SJSA1 (cell line): ENCODE measurements at regions not wholly inside any gene's neighbourhood (a gene's known extent, or its start where the extent isn't known, plus 50 kb on each side); places are given as distances from the start of the nearest gene placed in this dataset.

Experiments used
- DNase-seq, 2 experiments: peaks; one replicate each; pipeline ENCODE4 v3.0.0-alpha.2; 2015 to 2020; ENCODE audit warnings: low spot score in 2 of 2, low read depth in 1 of 2
- H3K27ac ChIP-seq: fragments of 250-450 bp; sonication (Bioruptor Pico); 2 replicates; pipeline ENCODE4 v1.5.1; 2020; ENCODE audit warnings: mild to moderate bottlenecking, moderate library complexity
- H3K27me3 ChIP-seq: fragments of 250-450 bp; sonication (Bioruptor Pico); replicated peaks from 2 replicates; pipeline ENCODE4 v1.5.1; 2020; ENCODE audit warnings: mild to moderate bottlenecking, moderate library complexity
- H3K36me3 ChIP-seq: fragments of 250-450 bp; sonication (Bioruptor Pico); 2 replicates; pipeline ENCODE4 v1.5.1; 2020; ENCODE audit warnings: mild to moderate bottlenecking
- H3K4me1 ChIP-seq: fragments of 250-450 bp; sonication (Bioruptor Pico); replicated peaks from 2 replicates; pipeline ENCODE4 v1.6.1; 2021; ENCODE audit warnings: mild to moderate bottlenecking
- H3K4me3 ChIP-seq: fragments of 250-450 bp; sonication (Bioruptor Pico); 2 replicates; pipeline ENCODE4 v1.5.1; 2020; ENCODE audit warnings: mild to moderate bottlenecking
- H3K9me3 ChIP-seq: fragments of 250-450 bp; sonication (Bioruptor Pico); replicated peaks from 2 replicates; pipeline ENCODE4 v1.5.1; 2020; ENCODE audit warnings: mild to moderate bottlenecking

DNA sequence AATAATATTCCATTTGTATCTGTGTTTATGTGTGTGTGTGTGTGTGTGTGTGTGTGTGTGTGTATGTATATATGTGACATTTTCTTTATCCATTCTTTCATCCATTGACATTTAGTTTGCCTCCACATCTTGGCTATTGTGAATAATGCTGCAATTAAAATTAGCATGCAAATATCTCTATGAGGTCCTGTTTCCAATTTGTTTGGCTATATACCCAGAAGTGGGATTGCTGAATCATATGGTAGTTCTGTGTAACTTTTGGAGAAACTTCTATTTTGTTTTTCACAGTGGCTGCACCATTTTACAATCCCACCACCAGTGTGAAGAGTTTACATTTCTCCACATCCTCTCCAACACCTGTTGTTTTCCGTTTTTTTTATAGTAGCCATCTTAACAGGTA is 53.1 kb downstream of the CH25H start:
- Histone ChIP-seq H3K4me3 (no peak overlapping the region), H3K27me3 (no peaks in the 10 kb centered on the region), H3K36me3 (no peaks in the 10 kb centered on the region), H3K4me1 (no peaks in the 10 kb centered on the region), H3K9me3 (no peaks in the 10 kb centered on the region), H3K27ac (no peak overlapping the region)
- DNase-seq = no peak

DNA sequence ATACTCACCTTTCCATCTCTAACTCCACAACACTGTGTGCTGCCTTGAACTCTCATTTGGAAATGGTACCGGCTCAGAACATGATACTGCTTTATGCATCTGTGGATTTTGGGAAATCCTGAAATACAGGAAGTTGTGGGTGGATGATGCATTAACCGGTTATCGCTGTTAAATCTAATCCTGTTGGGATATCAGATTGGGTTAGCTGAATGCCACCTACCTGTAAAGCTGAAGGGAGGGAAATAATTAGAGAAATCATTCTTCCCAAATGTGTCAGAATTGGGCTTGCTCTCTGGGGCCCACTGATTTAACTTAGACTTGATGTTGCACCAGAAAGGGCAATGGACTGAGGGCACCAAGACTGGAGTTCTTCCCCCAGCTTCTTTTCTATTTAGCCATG is 54.0 kb downstream of the CH25H start:
- no peak overlapping the region for H3K27ac ChIP-seq
- no peaks in the 10 kb centered on the region for H3K9me3 ChIP-seq
- no peak for DNase-seq
- H3K27me3 ChIP-seq = no peaks in the 10 kb centered on the region
- no peak overlapping the region for H3K4me3 ChIP-seq
- no peaks in the 10 kb centered on the region for H3K4me1 ChIP-seq
- H3K36me3 ChIP-seq = no peaks in the 10 kb centered on the region

DNA sequence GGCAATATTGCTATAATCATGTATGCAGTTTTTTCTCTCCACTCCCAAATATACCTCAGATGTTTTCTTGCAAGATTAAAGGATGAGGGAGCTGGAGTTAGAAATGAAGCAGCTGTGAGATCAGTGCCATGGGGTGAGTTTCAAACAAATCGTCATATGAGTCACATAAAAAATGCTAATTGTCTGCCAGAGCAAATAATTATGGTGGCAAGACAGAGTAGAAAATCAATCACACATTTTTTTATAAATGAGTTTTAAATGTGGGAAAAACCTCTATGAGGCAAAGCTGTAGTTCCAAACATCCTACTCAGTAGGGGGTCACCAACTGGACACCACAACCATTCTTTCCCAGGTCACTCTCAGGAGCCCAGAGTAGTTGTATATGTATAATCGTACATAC is 55.3 kb downstream of the CH25H start:
- no peaks in the 10 kb centered on the region for H3K27me3 ChIP-seq
- H3K9me3 ChIP-seq = no peaks in the 10 kb centered on the region
- no peak overlapping the region for H3K4me3 ChIP-seq
- no peak for DNase-seq
- no peaks in the 10 kb centered on the region for H3K36me3 ChIP-seq
- H3K4me1 ChIP-seq = no peaks in the 10 kb centered on the region
- no peak overlapping the region for H3K27ac ChIP-seq

DNA sequence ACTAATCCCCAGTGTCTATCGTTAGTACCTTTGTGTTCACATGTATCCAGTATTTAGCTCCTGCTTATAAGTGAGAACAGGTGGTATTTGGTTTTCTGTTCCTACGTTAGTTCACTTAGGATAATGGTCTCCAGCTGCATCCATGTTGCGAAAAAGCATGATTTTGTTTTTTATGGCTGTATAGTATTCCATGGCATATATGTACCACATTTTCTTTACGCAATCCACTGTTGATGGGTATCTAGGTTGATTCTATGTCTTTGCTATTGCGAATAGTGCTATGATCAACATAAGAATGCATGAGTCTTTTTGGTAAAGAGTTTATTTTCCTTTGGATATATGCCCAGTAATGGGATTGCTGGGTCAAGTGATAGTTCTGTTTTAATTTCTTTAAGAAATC is 59.1 kb downstream of the CH25H start:
- no peak overlapping the region for H3K27ac ChIP-seq
- no peak overlapping the region for H3K4me3 ChIP-seq

DNA sequence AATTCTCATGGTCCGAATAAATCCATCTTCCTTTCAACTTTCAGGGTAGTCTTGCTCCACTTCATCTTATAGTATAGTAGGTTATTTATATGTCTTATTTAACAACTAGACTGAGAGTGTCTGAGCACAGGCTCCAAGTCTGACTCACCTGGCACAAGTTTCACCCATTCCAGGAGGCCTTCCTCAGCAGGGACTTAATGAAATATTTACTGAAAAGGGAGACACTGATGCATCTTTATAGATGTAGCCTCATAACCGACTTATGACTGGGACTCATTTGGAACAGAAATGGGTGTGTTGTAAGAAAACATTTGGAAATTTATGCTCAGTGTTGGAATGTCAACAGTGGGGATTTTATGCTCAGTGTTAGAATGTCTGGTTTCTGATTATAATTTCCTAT is 59.9 kb downstream of the CH25H start:
- H3K27me3 ChIP-seq = no peaks in the 10 kb centered on the region; the same call in 1 of the 2 replicates
- no peak for DNase-seq
- no peaks in the 10 kb centered on the region for H3K36me3 ChIP-seq
- no peaks in the 10 kb centered on the region for H3K9me3 ChIP-seq
- no peak overlapping the region for H3K4me3 ChIP-seq
- no peak overlapping the region for H3K27ac ChIP-seq
- no peaks in the 10 kb centered on the region for H3K4me1 ChIP-seq

More for the DNA sequence above, 59.1 kb downstream of the CH25H start:
- DNase-seq = no peak
- Histone ChIP-seq H3K27me3 (no peaks in the 10 kb centered on the region; the same call in 1 of the 2 replicates), H3K9me3 (no peaks in the 10 kb centered on the region), H3K4me1 (no peaks in the 10 kb centered on the region), H3K36me3 (no peaks in the 10 kb centered on the region)

DNA sequence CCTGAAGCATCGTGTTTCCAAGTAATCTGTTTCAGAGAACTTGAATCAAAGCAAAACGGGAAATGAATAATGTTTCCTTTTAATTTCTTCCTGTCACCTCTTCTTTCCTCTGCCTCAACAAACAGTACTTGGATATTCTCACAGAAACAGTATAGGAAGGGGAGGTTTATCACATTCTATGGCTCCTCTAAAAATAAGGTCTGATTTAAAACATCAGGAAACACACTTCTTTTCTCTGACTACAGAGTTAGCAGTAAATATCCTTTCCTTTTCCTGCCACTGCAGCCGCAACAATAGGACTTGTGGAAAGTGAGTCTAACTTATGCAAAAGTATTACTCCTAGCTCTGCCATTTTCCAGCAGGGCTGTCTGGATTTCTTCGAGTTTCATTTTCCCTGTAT is 62.3 kb downstream of the CH25H start:
- Histone ChIP-seq H3K27me3 (no peaks in the 10 kb centered on the region; the same call in 1 of the 2 replicates), H3K9me3 (no peaks in the 10 kb centered on the region), H3K36me3 (no peaks in the 10 kb centered on the region), H3K4me1 (no peaks in the 10 kb centered on the region), H3K27ac (no peak overlapping the region), H3K4me3 (no peak overlapping the region)
- no peak for DNase-seq

DNA sequence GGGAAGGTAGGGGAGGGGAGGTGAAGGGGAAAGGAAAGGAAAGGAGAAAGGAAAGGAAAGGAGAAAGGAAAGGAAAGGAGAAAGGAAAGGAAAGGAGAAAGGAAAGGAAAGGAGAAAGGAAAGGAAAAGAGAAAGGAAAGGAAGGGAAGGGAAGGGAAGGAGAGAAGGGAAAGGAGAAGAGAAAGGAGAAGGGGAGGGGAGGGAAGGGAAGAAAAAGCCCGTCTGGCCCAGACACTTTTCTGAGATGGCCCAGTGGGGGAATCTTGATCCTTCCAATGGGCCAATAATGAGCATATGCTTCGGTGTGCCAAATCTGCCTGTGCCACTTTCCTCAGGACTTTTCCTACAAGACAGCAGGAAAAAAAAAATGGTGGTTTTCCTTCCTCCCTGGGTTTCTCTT is 64.5 kb downstream of the CH25H start:
- Histone ChIP-seq H3K27me3 (no peaks in the 10 kb centered on the region; the same call in 1 of the 2 replicates), H3K9me3 (no peaks in the 10 kb centered on the region), H3K4me1 (no peaks in the 10 kb centered on the region), H3K36me3 (no peaks in the 10 kb centered on the region), H3K27ac (no peak overlapping the region), H3K4me3 (no peak overlapping the region)
- DNase-seq = no peak

DNA sequence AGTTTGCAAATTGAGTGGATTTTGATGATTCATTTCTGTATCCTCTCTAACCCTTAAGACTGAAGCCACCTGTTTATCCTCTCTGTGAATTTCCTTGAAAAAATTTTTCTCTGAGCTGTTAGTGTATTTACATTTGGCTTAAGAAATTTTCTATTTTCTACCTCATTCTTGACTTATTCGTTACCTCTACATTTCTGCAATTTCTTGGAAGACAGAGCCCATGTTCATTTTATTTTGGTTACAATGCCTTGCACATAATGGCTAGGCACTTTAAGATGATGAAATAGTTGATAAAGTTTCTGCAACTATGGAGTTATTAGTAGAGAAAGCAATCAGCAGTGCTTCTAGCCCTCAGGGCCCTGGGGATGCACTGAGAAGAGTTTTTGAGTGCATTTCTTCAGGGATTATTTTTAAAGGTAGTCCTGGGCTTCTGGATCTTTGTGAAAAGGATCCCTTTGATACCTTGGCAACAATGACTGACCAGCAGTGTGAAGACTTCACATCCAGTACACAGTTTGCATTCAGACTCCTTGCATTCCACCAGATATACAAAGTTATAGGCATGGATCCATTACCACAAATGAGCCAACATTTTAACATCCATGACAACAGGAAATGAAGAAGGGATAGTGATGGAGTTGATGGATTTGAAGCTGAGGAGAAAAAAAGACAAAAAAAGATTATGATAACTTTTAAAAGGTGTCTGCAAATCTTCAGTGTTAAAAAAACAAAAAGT is 68.2 kb downstream of the CH25H start:
- no peak overlapping the region for H3K27ac ChIP-seq
- no peaks in the 10 kb centered on the region for H3K4me1 ChIP-seq
- no peaks in the 10 kb centered on the region for H3K36me3 ChIP-seq
- no peaks in the 10 kb centered on the region; the same call in 1 of the 2 replicates for H3K27me3 ChIP-seq
- H3K9me3 ChIP-seq = no peaks in the 10 kb centered on the region
- no peak overlapping the region for H3K4me3 ChIP-seq
- DNase-seq = no peak

DNA sequence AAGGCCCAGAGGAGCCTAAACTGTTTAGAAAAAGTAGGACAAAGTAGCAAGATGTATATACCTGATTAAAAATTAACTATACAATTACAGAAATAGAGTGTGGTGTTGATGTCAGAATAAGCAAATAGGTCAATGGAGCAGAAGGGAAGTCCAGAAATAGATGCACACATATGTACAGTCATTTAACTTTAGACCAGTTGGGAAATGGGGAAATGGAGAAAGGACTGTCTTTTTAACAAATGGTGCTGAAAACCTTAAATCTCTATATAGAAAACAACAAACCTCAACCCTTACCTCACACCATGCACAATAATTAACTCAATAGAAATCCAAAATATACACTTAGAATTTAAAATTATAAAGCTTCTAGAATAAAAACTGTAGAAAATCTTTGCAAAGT is 72.2 kb downstream of the CH25H start:
- no peaks in the 10 kb centered on the region for H3K4me1 ChIP-seq
- H3K36me3 ChIP-seq = no peaks in the 10 kb centered on the region
- no peak overlapping the region for H3K4me3 ChIP-seq
- H3K27ac ChIP-seq = no peak overlapping the region
- DNase-seq = no peak
- no peaks in the 10 kb centered on the region for H3K27me3 ChIP-seq
- no peaks in the 10 kb centered on the region for H3K9me3 ChIP-seq

DNA sequence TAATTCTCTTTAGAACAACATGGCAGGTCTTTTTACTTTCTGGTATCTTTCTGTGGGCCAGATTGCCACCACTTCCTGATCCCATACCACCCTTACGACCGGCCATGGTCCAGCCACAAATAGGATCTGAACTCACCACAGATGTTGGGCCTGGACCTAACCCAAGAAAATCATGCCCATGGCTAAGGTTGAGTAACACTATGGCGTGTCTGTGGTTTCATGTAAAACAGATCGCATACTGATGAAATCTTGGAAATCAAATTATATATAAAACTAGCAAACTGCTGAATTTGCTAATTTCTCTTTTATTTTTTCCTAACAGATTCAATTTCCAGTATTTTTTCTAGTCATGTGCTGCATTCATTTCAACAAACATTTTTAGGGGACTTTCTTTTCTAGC is 77.2 kb downstream of the CH25H start:
- Histone ChIP-seq H3K4me3 (no peak overlapping the region), H3K27me3 (no peaks in the 10 kb centered on the region), H3K27ac (no peak overlapping the region), H3K4me1 (no peaks in the 10 kb centered on the region), H3K9me3 (no peaks in the 10 kb centered on the region), H3K36me3 (no peaks in the 10 kb centered on the region)
- no peak for DNase-seq

DNA sequence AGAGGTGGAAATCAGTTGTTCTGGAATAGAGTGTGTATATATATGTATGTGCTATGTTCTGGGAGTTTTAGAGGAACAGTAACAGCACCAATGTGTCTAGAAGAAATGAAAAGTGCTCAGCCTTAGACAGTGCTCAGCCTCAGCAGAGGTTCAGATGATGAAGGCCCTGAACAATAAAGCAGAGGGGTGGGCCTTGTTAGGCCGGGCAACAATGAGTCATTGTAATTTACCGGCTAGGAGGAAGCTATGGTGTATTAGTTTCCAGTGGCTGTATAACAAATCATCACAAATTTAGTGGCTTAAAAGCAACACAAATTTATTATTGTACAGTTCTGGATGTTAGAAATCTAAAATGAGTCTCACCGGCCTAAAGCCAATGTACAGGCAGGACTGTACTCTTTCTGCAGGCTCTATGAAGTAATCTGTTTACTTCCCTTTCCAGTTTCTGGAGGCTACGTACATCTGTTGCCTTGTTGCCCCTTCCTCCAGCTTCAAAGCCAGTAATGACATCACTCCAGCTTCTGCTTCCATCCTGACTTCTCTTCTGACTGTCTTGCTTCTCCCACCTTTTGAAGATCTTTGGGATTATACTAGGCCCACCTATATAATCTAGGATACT is 84.6 kb downstream of the CH25H start:
- Histone ChIP-seq H3K4me1 (peaks cover 53% of the 10 kb centered on the region), H3K27ac (no peak overlapping the region), H3K27me3 (no peaks in the 10 kb centered on the region), H3K4me3 (no peak overlapping the region), H3K36me3 (no peaks in the 10 kb centered on the region), H3K9me3 (no peaks in the 10 kb centered on the region)
- peak in 1 of 2 experiments; percentile 24 for DNase-seq

DNA sequence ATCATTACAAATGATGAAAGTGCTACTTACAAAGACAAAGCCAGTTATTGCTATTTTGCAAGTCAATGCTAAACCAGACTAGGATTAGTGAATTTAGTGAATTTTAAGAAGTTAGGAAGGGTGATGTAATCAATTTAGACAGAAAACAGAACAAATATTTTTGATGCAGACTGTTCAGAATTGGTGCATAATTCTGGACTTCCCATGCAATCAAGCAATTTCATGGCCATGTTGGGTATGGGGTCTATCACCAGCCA is 85.4 kb downstream of the CH25H start:
- H3K4me1 ChIP-seq = peaks cover 60% of the 10 kb centered on the region

DNA sequence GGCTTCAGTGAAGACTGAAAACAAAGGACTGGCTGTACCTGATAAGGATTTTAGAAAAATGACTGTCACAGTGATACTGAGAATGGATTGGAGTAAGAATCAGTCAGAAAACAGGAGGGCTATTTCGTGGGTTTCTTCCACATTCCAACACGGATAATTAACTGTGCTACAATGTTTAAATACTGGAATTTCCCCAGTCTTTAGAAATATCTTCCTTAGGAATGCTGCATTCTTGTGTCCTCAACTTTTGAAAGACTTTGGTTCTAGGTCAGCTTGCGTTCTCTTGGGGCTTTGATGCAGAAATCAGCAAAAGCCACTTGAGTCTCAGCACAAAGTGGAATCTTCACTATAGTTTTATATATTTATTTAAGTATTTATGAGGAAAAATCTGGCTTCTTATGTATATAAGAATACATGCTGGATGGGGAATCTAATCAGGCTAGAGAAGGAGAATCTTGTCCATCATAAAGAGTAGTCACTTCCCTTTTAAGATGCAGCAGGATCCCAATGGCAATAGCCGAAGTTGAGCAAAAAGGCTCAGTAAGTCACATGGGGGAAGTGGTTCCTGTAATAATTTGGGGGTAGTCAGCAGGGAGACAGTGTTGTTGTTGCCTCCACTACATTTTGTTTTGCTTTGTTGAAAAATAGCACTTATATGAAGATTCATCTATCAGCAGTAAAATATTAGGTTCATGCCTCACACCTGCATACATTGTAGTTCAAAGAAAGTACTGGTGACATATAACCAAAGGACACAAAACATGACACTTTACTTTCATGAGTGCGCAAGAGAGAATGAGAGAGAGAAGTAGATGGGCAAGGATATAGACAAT is 86.0 kb downstream of the CH25H start:
- Histone ChIP-seq H3K36me3 (no peaks in the 10 kb centered on the region), H3K4me3 (no peak overlapping the region), H3K4me1 (peaks cover 65% of the 10 kb centered on the region), H3K27ac (peak overlapping the region; percentile 25), H3K27me3 (no peaks in the 10 kb centered on the region), H3K9me3 (no peaks in the 10 kb centered on the region)
- DNase-seq = peak in 1 of 2 experiments; percentile 47

More for the DNA sequence above, 85.4 kb downstream of the CH25H start:
- Histone ChIP-seq H3K9me3 (no peaks in the 10 kb centered on the region), H3K4me3 (no peak overlapping the region), H3K36me3 (no peaks in the 10 kb centered on the region), H3K27ac (no peak overlapping the region; the same call in 1 of the 2 replicates), H3K27me3 (no peaks in the 10 kb centered on the region)
- DNase-seq = no peak

DNA sequence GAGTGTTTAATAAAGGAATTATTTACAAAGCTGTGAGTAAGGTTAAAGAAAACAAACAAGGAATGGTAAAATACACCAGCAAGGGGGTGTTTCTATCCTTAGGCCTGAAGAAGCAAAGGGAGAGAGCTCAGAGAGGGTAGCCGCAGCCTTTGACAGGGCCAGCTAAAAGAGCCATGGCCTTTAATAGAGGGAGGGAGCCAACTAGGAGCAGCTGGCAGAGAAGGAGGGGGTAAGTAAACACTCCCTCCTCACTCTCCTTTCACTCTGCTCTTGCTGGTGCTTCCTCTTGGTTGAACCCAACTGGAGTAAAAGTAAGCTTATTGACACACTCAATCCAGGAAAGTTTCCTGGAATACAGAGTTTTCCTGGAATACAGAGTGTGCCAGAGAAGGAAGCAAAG is 87.5 kb downstream of the CH25H start:
- H3K27me3 ChIP-seq = no peaks in the 10 kb centered on the region
- H3K27ac ChIP-seq = peak overlapping the region; percentile 3; the same call in 1 of the 2 replicates
- DNase-seq = peak; percentile 67 to 76
- no peaks in the 10 kb centered on the region for H3K36me3 ChIP-seq
- peaks cover 77% of the 10 kb centered on the region for H3K4me1 ChIP-seq
- no peak overlapping the region for H3K4me3 ChIP-seq
- no peaks in the 10 kb centered on the region for H3K9me3 ChIP-seq
